ENCODE measurements at regions not wholly inside any gene's neighbourhood (a gene's known extent, or its start where the extent isn't known, plus 50 kb on each side); places are given as distances from the start of the nearest gene placed in this dataset.

DNA sequence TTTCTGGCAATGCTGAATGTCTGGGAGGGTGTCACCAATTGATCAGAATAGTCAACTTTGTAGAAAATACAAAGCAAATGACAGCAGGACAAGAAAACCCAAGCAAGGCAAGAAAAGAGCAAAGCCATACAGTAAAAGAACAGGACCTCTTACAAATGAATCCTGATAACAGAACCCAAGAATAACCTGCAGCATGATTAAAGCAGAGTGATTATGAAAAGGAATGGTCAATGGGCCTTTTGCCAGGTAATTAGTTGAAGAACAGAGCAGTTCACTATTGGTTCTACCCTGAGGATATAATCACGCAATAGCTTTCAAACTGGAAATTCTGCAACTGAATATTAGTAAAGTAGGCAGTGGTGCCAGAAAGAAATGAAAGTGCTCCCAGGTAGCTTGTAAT is 319.8 kb downstream of the FRK start:
- DNase-seq (ENCODE audit: missing footprints) (no peak), ATAC-seq (no peak)
- intact Hi-C loops (cut with DNase I): no loop called here

DNA sequence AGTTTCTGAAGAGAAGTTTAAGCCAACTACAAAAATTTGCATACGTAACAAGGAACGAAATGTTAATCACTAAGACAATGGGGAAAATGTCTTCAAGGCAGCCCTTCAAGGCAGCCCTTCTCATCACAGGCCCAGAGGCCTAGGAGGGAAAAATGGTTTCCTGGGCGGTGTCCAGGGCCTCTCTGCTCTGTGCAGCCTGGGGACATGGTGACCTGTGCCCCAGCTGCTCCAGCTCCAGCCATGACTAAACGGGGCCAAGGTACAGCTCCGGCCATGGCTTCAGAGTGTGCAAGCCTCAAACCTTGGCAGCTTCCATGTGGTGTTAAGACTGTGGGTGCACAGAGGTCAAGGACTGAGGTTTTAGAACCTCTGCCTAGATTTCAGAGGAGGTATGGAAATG is 325.1 kb downstream of the FRK start:
- ATAC-seq: no peak
- DNase-seq (ENCODE audit: missing footprints): no peak
- intact Hi-C loops (cut with DNase I): no loop called here

DNA sequence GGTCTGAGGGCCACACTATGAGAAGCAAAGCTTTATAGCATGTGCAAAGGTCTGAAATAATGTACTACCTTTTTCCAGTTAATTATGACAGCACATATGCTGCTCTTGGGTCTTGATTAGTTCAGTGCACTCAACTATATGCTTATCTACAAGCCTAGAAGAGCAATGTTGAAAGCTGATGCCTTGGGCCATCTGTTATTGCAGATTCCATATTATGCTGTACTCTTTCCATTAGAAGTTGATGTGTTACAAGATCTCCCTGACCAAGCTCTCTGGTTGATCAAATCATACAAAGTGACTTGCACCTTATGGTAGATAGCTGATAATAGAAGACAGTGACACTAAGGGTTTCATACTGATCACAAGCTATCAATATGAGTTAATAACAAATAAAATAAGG is 327.3 kb downstream of the FRK start:
- DNase-seq (ENCODE audit: missing footprints) (no peak), ATAC-seq (no peak)
- intact Hi-C loops (cut with DNase I): no loop called here

DNA sequence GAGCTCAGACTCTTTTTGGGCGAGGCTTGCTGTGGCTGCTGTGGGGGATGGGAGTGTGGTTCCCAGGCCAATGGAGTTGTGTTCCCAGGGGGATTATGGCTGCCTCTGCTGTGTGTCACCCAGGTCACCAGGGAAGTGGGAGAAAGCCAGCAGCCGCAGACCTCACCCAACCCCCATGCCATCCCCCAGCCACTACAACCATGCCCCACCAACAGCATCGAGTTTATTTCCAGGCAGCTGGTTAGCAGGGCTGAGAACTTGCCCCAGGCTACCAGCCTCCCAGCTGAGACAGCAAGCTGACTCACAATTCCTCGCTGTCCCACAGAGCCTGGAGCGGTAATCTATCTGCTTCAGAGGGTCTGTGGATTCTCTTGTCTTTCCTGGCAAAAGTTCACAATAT is 331.7 kb downstream of the FRK start:
- no peak for DNase-seq (ENCODE audit: missing footprints)
- intact Hi-C loops (cut with DNase I): no loop called here
- no peak for ATAC-seq

DNA sequence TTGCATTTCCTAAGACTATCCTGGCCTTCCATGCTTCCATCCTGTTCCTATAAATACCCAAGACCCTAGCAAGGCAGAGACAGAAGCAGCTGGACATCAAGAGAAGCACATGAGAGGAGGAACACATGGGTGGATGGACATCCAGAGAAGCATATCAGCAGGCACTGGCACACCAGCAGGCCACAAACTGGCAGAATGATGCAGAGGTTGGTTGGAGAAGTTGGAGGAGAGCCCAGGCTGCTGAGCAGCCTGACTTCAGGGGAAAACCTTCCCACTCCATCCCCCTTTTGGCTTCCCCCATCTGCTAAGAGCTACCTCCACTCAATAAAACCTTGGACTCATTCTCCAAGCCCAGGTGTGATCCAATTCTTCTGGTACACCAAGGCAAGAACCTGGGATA is 332.5 kb downstream of the FRK start:
- intact Hi-C loops (cut with DNase I): no loop called here
- ATAC-seq (no peak), DNase-seq (ENCODE audit: missing footprints) (no peak)

DNA sequence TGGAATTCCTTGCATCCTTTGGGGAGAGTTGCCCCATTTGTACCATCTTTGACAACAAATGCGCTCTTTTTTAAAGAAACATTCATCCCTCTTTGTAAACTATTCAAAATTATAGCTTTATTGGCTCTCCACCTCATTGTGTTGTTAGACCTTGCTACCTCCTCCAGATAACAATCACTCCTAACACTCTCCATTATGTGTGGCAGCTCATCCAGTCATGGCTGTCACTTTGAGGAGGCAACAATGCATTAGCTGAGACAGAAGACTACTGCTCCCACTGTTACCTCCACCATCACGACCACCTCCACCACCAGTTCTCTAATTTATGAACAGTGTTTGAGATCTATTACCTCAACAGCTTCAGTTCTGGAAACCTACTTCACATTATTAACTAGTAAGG is 339.1 kb downstream of the FRK start:
- intact Hi-C loops (cut with DNase I): no loop called here
- no peak for DNase-seq (ENCODE audit: missing footprints)
- ATAC-seq: no peak

DNA sequence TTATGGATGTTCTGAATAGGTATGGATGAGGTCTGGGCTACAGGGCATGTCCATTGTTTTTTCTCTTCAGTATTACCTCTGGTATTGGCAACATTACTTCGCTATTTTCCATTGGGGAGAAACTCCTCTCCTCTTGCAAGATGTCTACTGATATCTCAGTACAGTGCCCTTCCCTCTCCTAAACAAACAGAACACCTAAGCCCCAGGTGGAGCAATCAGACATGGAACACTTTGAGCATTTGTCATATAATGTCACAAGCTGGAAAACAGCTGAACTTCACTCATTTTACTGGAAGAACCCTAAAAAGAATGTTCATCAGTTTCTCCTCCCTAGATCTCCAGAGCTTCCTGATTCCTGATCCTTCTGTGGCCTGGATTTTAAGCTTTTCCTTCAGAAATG is 339.8 kb downstream of the FRK start:
- no peak for DNase-seq (ENCODE audit: missing footprints)
- intact Hi-C loops (cut with DNase I): no loop called here
- no peak for ATAC-seq

DNA sequence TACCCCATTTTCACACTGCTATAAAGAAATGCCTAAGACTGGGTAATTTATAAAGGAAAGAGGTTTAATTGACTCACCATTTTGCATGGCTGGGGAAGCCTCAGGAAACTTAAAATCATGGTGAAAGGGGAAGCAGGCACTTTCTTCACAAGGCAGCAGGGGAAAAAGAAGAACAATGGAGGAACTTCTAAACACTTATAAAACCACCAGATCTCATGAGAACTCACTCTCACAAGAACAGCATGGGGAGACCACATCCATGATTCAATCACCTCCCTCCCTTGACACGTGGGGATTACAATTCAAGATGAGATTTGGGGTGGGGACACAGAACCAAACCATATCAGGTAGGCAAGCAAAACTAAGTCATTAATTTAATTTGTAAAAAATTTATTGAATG is 343.2 kb downstream of the FRK start:
- intact Hi-C loops (cut with DNase I): no loop called here
- no peak for ATAC-seq
- no peak for DNase-seq (ENCODE audit: missing footprints)

DNA sequence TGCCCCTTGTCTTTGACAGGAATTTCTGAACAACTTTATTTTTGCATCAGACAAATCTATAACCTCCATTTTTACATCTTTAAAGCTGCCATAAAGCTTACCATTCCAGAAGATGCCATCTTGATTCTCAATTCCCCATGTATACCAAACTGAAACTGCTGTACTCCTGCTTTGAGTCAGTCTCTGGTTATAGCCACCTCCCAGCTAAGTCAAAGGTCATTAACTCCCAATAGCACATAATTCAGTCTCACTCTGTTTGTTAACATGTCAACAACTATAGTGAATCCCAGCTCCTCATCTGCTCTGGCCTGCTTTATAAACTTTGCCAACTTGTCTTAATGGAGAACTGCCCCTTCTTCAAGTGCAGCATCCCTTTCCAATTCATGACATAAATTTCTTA is 343.6 kb downstream of the FRK start:
- ATAC-seq: no peak
- intact Hi-C loops (cut with DNase I): no loop called here

DNA sequence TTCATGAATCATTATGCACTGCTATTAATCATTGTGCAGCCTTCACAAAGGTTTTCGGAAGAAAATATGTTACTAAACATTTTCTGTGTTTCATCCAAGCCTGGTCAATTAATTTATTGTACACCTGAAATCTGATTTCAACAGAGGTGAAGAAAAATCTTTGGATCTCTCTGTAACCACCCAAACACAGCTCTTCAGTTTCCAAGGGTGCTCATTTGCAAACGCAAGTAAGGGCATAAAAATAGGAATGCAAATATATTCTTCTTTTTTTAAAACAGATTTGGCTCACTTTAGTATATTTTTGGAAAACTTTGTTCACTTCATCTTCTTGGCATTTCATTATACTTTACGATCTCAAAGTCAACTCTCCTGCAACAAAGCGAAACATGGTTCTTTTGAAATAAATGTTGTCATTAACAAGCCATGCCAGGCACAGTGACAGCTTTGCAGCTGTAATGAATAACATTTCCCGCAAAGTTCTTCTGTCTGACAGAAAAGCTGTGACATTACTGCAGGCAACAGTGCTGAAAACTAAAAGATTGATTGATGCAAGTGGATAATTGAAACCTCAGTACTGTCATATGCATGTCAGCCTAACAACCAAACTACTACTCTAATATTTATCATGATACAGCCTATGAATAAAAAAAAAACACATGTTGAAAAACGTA is 348.3 kb downstream of the FRK start:
- ATAC-seq: no peak

More for the DNA sequence above, 343.6 kb downstream of the FRK start:
- DNase-seq (ENCODE audit: missing footprints): no peak

DNA sequence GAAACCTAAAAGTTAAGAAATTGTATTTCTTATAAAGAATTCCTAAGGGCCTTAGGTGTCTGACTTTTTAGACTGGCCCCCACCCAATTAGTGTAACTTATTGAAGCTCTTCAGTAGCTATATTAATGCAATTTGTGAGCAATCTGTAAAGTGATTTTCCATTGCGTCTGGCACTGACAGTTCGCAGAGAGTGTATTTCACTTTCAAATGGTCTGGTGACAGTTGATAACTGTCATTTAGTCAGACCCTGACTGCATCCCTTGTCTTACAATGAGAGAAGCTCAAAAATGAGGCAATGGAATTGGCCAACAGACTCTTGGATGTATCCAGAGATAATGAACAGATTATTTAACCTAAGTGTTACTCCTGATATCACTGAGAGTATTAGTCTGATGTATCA is 351.8 kb downstream of the FRK start:
- DNase-seq (ENCODE audit: missing footprints) (no peak), ATAC-seq (no peak)
- intact Hi-C loops (cut with DNase I): no loop called here

More for the DNA sequence above, 348.3 kb downstream of the FRK start:
- no peak for DNase-seq (ENCODE audit: missing footprints)
- intact Hi-C loops (cut with DNase I): no loop called here

DNA sequence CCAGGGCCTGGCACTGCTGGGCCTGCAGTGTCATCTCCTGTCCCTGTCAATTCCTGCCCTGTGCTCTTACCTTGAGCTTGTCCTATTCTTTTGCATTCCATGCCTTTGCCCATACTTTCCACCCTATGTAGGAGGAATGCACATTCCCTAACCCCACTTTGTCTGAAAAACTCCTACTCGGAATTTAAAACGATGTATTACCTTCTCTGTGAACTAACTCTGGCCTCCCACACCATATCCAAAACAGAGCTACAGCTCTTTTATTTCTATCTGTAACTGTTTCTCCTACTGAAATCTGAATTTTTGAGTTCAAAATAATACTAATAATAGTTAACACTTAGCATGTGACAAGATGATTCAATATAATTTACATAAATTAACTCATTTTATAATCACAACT is 353.7 kb downstream of the FRK start:
- DNase-seq (ENCODE audit: missing footprints): no peak
- no peak for ATAC-seq
- intact Hi-C loops (cut with DNase I): no loop called here

DNA sequence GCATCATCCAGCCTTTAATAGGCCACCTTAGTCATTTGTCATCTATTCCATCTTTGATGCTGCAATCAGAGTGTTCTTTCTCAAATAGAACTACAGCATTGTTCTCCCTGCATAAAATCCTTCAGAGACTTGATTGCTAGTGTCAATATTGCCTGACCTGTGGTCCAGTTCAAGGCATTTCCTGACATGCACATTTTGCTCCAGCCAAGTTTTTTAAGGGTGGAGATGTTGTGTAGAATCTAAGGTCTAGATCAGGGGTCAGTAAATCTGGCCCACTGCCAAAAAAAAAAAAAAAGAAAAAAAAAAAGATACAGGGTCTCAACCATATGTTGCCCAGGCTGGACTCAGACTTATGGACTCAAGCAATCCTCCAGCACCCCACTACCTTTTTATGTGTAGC is 354.4 kb downstream of the FRK start:
- ATAC-seq (no peak), DNase-seq (ENCODE audit: missing footprints) (no peak)
- intact Hi-C loops (cut with DNase I): no loop called here

DNA sequence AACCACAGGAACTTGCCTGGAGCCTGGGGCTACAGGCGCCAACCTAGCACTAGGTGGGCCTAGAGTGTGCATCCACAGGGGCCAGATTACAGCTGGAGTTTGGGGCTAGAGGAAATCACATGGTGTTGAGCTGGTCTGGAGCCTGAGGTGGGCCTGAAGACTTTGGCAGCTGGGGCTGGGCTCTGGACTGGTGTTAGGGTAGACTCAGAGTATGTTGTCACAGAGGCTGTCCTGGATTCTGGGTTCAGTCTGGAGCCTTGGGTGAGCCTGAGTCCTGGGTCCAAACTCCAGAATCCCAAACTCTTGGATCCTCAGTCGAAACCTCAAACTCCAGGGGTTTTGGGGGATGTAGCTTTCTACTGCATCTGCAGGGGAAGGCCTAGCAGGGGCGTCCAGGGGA is 356.7 kb downstream of the FRK start:
- intact Hi-C loops (cut with DNase I): no loop called here
- DNase-seq (ENCODE audit: missing footprints) (no peak), ATAC-seq (no peak)

DNA sequence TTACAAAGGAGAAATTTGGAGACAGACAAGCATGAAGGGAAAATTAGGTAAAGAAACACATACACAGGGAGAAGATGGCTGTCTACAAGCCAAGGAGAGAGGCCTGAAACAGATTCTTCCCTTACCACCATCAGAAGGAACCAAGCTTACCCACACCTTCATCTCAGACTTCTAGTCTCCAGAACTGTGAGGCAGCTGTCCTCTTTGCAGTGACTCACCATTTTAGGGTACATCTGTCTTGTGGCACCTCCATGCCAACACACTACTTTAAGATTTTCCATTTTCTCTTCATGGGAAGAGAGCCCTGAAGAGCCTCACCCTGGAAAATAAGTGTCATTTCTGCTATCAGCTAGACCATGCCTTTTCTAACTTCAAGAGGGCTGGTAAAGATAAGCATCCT is 369.3 kb downstream of the FRK start:
- DNase-seq (ENCODE audit: missing footprints) (no peak), ATAC-seq (no peak)
- intact Hi-C loops (cut with DNase I): no loop called here

DNA sequence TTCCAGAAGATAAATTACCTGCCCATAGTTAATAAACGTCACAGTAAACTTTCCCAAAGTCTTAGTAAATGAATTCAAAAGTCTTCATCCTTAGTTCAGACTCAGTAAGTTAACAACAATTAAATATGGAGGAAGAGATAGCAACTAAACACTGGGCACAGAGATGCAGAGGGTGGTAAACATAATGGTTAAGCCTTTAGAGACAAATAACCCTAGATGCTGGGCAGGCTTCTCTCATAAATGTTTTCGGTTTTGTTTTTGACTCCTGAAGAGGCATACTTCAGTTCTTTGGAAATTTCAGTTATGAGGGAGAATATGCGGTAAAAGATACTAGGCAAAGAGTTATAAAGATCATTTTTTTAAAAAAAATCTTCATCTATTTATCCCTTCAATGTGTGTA is 369.8 kb downstream of the FRK start:
- intact Hi-C loops (cut with DNase I): no loop called here
- ATAC-seq (no peak), DNase-seq (ENCODE audit: missing footprints) (no peak)

DNA sequence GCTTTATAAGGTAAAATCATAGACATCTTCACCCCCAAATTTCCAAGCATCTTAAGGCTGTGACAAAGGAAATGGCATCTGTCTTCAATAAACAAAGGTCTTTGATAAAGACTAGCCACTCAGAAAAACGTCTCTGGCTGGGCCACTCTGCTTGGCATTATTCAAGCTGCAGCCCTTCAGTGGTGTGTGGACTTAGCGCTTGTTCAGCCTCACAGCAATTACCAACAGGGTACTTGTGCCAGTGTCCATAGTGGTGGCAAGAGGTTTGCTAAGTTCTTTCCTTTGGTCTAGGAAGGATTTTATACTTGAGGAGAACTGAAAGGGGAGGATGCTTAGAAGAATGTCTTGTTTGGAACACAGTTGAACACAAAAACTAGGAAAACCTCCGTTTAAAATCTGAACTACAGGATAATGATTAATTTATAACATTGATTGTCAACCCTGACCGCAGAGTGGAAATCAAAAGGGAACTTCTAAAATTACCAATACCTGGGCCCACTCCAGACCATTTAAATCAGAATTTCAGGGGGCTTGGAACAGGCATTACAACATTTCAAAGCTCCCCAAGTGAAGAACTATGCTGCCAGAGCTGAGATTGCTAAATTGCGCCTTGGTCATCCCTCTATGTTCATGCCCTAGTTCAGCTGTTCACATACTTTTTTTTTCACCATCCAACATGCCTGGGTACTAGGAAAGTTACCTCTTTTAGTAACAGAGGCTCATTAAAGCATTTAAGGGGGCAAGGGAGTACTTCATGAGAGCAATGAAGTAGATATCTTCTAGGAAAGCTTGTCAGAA is 378.5 kb downstream of the FRK start:
- no peak for ATAC-seq
- no peak for DNase-seq (ENCODE audit: missing footprints)
- intact Hi-C loops (cut with DNase I): no loop called here

DNA sequence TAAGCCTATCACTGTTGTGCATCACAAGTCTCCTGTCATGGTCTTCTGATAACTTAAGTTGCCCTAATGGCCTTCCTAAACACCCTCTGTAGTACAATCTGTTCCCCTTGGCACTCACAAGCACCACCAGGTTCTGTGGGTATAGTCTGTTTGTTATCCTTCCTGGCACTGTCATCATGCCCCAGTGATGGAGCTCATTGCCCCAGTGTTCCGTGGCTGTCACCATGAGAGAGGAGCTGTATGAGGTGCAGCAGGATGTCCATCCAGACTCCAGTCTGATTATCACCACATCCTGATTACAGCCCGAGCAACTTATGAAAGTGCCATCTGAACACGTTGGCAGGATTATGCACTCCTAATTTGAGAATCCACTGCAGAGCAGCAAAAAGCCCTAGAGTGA is 380.1 kb downstream of the FRK start:
- no peak for DNase-seq (ENCODE audit: missing footprints)
- ATAC-seq: peak; percentile 42
- intact Hi-C loops (cut with DNase I): no loop called here

DNA sequence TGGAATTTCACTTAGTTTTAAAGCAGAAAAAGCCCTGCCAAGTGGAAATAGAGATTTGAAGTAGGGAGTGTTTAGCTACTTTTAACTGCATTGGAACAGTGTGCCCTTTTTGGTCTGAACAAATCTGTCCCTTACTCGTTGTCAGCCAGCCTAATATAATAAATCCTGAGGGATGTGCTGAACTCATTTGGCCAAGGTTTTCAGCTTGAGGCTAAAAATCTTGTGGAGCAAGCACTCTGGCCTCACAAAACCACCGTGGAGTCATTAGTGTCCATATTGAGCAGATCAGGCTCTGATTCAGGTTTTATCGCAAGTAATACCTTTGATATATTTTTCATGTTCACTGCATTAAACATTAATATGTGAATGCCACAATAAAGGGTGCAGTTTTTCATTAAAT is 383.5 kb downstream of the FRK start:
- ATAC-seq (no peak), DNase-seq (ENCODE audit: missing footprints) (no peak)
- intact Hi-C loops (cut with DNase I): no loop called here

DNA sequence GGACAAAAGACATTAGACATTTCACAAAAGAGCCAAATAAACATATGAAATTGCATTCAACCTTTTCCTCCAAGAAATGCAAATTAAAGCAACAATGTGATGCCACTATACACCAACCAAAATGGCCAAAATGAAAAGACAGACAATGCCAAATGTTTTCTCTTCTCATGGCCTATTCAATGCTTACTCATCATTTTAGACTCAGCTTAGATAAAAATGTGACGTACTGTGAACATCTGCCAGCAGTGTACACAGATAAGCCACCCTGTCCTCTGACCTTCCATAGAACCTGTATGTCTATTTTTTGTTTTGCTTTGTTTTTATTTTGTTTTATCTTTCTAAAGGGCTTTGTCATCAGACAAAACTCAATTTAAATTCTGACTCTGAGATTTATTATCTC is 385.2 kb downstream of the FRK start:
- ATAC-seq: no peak

DNA sequence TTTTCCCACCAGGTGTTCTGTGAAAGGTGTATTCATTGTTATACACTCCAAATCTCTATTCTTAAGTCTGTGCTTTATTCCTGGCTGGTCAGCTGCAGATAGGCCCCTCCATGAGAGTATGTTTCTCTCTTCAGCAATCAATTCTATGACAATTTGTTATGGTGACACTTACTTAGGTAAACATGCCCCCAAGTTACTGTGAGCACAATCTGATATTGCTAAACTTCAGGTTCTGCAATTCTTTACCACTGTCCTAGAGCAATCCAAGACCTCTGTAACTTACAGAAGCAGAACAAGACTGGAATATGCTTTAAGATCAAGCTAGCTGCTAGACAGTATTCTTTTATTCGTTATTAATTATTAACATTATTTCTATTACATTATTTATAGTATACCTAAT is 391.9 kb downstream of the FRK start:
- ATAC-seq (no peak), DNase-seq (ENCODE audit: missing footprints) (no peak)
- intact Hi-C loops (cut with DNase I): no loop called here

More for the DNA sequence above, 385.2 kb downstream of the FRK start:
- DNase-seq (ENCODE audit: missing footprints): no peak
- intact Hi-C loops (cut with DNase I): no loop called here
